ENCODE measurements at regions not wholly inside any gene's neighbourhood (a gene's known extent, or its start where the extent isn't known, plus 50 kb on each side); places are given as distances from the start of the nearest gene placed in this dataset.

DNA sequence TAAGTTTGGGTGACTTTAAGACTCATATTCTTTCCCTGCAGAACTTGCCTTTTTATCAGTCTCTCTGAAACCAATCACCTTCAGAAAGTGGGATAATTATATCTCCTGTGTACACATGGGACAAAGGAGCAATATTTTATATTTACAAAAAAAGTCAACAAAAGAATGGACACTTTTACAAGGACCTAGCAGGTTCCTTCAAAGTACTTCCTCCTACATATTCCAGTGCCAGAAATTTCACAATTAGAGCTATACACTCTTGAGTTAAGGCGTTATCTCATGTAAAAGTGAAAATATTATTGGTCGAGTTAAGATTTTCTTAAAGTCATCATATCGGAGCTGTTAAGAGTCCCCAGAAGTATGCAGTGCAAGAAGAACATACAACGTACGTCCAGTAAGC lies 98.9 kb upstream of the MAFB start:
- DNase-seq (ENCODE audit: missing footprints) (no peak), ATAC-seq (no peak)
- intact Hi-C loops (cut with DNase I): no loop called here

- intact Hi-C loops (cut with DNase I): no loop called here
Measured at GRCh38 chr20:40797425-40797824, 108.4 kb upstream of the MAFB start.

DNA sequence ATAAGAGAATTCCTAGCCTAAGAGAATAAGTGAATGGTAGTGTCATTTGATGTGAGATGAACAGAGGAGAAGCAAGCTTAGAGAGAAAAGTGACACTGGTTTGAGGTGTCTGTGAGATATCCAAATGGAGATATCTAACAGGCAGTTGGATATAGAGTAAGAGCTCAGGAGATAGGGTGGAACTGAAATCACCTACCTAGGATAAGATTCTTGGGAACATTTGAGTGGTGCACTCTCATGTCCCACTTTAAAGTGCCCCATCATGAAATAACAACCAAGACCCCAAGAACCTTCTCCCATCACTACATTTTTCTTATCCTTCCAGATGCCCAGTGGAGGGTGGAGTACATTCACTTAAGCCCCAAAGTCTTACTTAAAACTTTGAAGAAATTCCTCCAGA lies 109.0 kb upstream of the MAFB start:
- ATAC-seq (no peak), DNase-seq (ENCODE audit: missing footprints) (no peak)
- intact Hi-C loops (cut with DNase I): no loop called here

More at GRCh38 chr20:40797425-40797824, 108.4 kb upstream of the MAFB start:
- DNase-seq (ENCODE audit: missing footprints): no peak
- no peak for ATAC-seq

DNA sequence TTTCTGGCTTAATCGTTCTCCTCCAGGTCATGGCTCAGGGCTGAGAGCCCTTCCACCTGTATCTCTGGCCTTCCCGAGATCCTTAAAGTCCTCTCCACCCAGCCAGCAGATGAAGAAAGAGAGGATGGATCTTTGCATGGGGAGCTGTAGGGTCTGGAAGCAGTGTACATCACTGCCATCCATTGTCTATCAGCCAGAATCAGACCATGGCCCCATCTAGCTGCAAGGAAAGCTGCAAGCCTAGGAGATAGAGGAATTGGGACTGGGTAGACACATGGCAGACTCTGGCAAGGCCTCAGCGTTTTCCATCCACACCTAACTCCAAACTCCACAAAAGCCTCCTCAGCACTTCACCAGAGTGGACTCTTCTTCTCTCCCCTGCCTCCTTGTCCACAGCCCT lies 113.8 kb upstream of the MAFB start:
- no peak for DNase-seq (ENCODE audit: missing footprints)
- intact Hi-C loops (cut with DNase I): no loop called here
- no peak for ATAC-seq

DNA sequence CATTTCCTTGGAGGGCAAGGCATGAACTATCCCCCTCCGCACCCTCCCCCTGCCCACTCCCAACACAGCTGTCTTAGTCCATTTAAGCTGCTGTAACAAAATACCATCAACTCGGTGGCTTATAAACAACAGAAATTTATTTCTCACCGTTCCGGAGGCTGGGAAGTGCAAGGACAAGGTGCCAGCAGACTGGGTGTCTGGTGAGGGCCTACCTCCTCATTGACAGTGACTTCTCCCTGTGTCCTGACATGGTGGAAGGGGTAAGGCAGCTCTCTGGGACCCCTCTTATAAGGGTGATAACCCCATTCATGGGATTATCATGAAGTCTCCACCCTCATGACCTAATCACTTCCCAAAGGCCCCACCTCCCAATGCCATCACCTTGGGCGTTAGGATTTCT lies 114.3 kb upstream of the MAFB start:
- intact Hi-C loops (cut with DNase I): no loop called here
- no peak for ATAC-seq
- no peak for DNase-seq (ENCODE audit: missing footprints)

DNA sequence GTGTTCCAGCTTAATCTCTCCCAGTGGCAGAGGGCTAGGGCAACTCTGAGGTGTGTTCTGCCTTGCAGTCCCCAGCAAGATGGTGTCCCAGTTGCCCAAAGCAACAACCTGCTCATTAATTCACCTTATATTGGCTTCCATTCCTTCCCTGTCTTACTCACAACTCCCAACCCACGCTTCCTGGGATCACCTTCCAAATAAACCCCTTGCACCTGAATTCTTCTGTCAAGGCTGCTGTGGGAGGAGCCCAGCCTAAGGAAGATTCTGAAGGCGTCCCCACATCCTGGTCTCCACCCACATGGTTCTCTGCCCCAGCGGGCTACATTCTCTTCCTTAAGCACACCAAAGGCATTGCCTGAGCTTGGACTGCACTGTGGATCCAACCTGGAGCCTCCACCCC lies 116.6 kb upstream of the MAFB start:
- intact Hi-C loops (cut with DNase I): no loop called here
- no peak for ATAC-seq
- no peak for DNase-seq (ENCODE audit: missing footprints)

DNA sequence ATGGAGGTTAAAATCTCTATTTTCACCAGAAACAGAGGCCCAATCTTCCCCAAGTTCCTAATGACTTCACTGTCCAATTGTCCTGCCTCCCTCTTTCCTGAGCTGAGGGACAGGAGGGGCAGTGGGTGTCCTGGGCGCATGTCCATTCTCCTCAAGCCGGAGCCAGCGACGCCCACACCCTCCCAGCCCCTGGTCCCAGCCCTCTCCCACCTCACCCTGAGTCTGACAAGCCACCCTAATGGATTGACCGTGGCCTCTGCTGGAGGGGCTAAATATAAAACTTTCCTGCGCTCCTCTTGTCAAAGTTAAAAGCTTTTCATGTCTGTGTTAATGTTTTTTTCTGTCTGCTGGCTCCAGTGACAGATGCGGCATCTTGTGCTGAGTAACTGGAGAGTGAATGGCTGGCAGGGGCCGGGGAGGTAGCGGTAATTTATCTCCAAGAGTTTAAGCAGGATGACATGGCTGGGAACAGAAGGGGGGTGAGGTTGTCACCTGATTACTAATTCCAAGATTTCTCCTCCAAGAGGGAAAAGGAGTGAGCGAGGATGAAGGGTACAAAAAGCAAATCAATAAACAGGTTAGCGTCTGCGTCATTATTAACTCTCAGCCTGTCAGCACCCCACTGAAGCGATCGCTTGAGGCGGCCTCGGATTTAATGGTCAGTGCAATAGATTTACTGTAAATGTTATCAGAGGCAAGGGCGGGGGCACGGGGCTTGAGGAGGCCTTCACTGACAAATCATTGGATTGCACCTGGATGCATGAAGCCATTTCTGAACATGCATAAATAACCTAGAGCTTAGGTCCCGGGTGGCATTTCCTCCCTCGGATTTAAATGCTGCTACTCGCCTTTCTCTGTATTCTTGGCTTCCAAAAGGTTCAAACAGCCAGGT lies 118.1 kb upstream of the MAFB start:
- ATAC-seq: no peak
- intact Hi-C loops (cut with DNase I): no loop called here
- DNase-seq (ENCODE audit: missing footprints): no peak

GRCh38 chr20:40807821-40808170 lies 118.8 kb upstream of the MAFB start:
- DNase-seq (ENCODE audit: missing footprints): no peak
- intact Hi-C loops (cut with DNase I): no loop called here
- ATAC-seq: no peak

DNA sequence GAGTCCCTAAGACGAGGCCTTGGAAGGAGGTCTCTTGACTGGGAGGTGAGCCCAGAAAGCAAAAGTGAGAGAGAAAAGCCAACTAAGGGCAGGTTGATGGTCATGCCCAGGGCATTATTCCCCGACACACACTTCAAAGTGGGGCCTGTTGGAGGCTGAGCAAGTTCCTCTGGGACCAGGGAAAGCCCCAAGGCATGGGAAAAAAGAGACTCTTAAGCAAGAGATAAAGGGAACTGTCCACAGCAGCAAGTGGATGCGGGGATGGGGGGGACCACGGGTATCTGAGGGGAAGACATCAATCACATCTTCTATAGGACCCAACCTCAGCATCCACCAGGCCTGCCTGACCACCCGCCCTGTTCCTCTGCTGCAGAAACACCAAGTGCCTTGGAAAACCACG lies 119.9 kb upstream of the MAFB start:
- no peak for DNase-seq (ENCODE audit: missing footprints)
- no peak for ATAC-seq
- intact Hi-C loops (cut with DNase I): no loop called here

GRCh38 chr20:40809361-40809760 lies 120.3 kb upstream of the MAFB start:
- DNase-seq (ENCODE audit: missing footprints): no peak
- no peak for ATAC-seq
- intact Hi-C loops (cut with DNase I): no loop called here

- peak; percentile 23 for ATAC-seq
Measured at GRCh38 chr20:40810332-40811000, 121.4 kb upstream of the MAFB start.

GRCh38 chr20:40811004-40811403 lies 122.0 kb upstream of the MAFB start:
- ATAC-seq (no peak), DNase-seq (ENCODE audit: missing footprints) (no peak)
- intact Hi-C loops (cut with DNase I): no loop called here

More at GRCh38 chr20:40810332-40811000, 121.4 kb upstream of the MAFB start:
- intact Hi-C loops (cut with DNase I): no loop called here
- no peak for DNase-seq (ENCODE audit: missing footprints)

DNA sequence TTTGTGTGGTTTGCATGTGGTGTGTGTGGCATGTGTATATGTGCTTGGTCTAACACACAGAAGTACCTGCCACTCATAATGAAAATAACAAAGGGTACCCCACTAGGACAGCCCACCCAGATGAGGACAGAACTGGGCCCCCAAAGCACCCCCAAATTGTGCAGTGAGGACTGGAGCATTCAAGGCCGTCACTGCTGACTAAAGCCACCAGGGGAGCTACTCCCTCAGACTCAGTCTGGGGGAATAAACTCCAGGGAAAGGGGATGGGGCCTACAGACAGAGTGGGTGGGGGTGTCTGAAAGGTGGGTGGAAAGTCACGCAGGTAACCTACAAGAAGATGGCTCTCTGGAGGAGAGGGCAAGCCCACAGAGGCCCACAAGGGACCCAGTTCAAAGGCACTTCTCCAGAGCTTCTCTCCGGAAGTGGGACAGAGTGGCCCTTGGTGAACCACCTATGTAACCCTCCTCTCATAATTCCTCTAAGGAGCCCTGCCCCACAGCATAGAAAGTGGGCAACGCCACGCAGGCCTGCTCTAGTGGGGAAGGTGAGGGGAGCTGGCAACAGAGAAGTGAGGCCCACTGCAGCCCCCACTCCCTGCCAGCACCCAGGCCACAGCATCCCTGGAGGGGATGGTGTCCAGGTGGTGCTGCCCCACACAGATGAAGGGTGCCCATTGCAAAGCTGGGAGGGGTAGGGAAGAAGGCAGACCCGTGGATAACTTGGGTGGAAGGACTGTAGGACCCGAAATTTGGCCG lies 122.8 kb upstream of the MAFB start:
- no peak for DNase-seq (ENCODE audit: missing footprints)
- intact Hi-C loops (cut with DNase I): no loop called here
- no peak for ATAC-seq

DNA sequence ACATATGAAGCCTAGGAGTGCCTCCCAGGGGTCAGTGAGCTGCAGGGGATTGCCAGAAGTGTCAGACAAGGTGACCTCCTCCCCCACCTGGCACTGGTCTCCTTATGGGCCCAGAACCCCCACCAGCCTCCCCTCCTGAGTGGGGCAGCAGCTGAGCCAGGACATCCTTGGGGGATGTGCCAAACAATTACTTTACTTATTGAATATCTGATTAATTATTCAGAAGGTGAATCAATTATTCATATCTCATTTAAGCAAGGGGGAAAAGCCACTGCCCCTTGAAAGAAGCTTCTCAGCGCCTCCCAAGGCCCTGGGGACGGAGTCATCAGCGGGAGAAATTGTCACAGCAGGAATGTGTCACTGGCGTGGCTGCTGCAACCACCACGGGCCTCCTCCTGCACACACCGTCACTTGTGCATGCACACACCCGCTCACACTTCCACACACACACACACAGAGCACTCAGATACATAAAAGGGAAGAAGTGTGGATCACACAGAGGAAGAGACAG lies 123.4 kb upstream of the MAFB start:
- ATAC-seq (no peak), DNase-seq (ENCODE audit: missing footprints) (no peak)
- intact Hi-C loops (cut with DNase I): no loop called here

- no peak for ATAC-seq
- intact Hi-C loops (cut with DNase I): no loop called here
Measured at GRCh38 chr20:40813029-40813431, 124.0 kb upstream of the MAFB start.

DNA sequence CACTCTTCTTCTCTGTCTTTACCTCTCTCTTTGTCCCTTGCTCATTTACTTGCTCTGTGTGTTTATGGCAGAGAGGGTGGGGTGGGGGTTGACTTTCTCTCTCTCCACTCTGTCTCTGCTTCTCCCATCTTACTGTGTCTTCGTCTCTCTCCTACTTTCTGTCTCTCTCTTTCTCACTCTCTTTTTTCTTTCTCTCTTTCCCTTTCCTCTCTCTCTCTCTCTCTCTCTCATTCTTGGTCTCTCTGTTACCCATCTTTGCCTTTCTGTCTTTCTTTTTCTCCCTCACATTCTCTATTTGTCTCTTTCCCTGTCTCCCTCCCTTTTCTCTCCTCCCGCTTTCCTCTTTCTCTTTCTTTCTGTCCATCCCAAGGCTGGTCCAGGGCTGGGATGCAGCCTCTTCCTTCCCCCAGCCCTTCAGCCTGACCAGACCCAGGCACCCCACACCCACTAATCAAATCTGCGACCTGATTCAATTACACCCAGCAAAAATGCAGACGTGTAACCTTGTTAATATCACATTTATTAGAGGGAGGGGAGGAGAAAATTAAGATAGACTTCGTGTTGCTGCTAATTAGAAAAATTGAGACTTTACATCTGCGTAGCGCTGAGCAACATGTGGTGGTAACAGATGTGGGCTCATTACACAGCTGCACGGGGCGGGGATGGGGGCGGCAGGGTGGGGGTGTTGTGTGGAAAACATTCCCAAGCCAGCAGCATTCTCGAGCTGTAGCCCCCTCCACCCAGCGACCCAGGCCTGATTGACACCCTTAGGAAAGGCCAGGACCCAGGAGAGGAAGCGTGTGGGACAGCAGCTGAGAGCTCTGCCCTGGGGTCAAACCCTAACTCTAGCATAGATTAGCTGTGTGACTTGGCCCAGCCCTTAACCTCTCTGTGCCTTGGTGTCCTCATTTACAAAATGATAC lies 124.9 kb upstream of the MAFB start:
- no peak for DNase-seq (ENCODE audit: missing footprints)
- intact Hi-C loops (cut with DNase I): no loop called here
- no peak for ATAC-seq

More at GRCh38 chr20:40813029-40813431, 124.0 kb upstream of the MAFB start:
- DNase-seq (ENCODE audit: missing footprints): no peak

GRCh38 chr20:40814631-40814960 lies 125.6 kb upstream of the MAFB start:
- ATAC-seq (no peak), DNase-seq (ENCODE audit: missing footprints) (no peak)
- intact Hi-C loops (cut with DNase I): no loop called here

DNA sequence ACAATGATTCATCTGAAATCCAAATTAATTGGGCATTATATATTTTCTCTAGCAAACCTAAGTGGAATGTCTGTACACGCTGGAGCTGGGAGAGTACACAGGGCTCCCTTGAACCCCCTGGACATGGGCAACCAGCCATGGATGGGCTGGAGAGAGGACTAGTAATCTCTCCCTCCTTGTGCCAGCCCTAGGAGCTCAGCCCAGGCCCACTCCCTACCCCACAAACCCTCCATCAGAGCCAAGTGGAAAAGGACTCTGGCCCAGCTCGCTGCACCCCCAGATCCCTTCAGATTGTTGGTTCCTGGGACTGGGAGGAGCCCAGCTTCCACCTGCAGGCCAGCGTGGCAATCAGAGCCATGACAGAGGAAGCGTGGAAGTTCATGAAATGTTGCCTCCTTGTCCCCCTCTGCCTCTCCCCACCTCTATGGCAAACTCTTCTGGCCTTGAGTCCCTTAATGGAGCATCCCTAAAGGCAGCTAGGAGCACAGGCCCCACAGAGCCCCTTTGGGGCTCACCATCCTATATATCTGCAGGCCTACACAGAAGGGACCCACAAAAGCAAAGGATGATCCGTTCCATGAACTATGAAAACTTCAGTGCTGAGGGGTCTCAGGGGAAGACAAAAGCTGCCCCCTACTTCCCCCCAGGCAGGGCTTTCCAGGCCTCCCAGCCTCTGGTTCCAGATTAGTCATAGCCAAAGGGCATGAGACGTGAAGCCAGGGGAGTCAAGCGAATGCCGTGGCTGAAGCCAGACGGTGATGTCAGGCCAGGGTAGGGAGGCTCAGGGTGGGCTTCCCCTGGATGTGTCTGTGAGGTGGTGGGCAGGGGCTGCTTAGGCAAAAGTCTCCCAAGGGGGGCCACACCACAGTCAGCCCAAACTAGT lies 126.4 kb upstream of the MAFB start:
- DNase-seq (ENCODE audit: missing footprints) (no peak), ATAC-seq (no peak)
- intact Hi-C loops (cut with DNase I): no loop called here

Data from Right ventricle myocardium inferior (tissue), 1 donor.